ELR (cell line): ENCODE measurements at regions not wholly inside any gene's neighbourhood (a gene's known extent, or its start where the extent isn't known, plus 50 kb on each side); places are given as distances from the start of the nearest gene placed in this dataset.

Source experiments
- DNase-seq: peaks from one replicate; pipeline ENCODE4 v3.0.0-alpha.2; 2015; ENCODE audit warnings: low read depth

DNA sequence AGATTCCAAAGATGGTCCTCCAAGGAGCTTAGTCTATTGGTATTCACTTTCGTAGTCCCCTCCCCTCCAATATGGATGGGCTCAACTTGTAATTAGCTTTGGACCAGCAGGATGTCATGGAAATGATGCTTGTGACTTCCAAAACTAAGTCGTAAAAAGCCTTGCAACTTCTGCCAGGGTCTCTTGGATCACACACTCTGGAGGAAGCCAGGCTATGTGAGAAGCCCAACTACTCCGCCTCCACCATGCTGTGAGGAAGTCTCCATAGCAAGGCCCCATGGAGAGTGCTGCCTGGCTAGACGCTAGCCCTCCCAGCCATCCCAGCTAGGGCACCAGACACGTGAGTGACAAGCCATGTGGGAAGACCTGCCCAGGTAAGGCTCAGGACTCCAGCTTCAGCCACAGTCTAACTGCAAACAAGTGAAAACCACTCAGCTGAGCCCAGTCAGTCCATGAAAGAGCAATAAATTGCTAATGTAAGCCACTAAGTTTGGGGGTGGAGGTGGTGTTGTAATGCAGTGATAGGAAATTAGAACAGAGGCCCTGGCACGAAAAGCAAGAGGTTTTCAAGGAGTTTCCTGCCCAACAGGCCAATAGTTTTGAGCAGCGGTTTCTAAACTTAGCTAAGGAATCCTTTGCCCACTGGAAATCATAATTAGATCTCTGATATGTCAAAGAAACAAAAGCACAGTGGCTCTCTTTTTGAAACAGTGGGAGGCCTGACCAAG lies 77.5 kb upstream of the GLI2 start:
- no peak for DNase-seq

- DNase-seq: no peak
Observed at GRCh38 chr2:120658770-120659158, 76.9 kb upstream of the GLI2 start.

GRCh38 chr2:120659275-120659977 lies 76.2 kb upstream of the GLI2 start:
- DNase-seq: no peak

DNA sequence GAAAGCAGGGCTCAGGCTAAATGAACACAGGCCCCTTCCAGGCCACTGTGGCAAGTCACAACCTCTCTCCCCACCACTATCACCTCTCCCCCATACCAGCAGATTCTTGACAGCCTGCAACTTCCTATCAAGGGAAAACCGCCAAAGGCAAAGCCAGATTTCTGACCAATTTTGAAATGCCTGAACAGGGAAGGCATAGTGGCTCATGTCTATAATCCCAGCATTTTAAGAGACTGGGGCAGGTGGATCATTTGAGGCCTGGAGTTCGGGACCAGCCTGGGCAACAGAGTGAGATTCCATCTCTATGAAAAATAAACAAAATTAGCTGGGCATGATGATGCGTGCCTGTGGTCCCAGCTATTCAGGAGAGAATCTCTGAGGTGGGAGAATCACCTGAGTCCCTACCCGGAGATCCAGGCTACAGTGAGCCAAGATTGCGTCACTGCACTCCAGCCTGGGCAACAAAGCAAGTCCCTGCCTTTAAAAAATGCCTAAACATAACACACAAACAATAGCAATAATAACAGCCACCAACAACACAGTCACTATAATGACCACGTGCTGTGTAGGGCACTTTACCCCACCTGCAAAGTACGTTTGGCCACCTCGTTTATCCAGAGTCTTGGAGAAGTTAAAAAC lies 75.5 kb upstream of the GLI2 start:
- DNase-seq: no peak

DNA sequence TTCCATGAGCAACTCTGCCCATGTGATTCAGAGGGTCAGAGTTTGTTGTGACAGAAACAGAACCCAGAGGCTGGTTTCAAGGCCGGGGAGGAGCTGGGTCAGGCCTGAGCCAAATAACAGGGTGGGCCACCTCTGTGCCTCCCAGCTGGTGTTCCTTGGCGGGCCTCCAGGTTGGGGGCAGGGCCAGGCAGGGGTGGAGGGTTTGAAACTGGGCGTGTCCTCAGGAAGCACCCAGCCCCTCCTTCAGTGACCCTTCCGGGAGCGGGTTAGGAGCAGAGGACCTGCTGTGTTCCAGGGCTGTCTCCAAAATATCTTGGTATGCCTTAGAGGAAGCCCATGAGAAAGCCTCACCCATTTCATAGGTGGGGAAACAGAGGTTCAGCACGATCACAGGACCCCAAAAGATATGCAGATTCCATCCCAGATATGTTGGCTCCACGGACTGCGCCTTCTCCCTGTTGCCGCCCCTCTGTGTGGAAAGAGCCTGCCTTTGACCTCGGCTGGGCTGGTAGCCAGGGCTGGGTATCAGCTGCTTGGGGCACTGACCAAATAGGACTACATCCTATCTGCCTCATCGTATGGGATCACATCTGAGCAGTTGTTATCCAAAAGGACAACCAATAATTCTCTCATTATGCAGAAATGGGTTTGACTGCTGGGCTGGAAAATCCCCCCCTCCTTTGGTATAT lies 74.8 kb upstream of the GLI2 start:
- no peak for DNase-seq

DNA sequence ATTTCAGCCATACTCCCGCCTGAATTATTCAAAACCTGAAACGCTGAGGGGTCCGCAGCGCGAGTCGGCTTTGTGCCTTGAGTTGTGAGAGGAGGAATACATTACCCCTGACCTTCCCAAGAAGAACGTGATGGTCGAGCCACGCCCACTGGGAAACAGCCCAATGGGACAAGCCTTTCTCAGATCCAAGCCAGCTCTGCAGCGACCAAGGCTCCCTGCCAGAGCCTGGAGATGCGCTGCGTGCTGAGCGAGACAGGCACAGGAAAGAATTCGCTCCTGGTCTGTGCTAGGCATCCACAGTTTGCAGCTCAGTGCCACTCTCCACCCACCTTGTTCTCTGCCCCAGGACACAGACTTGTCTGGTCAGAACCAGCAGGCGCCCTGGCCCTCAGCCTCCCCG lies 74.1 kb upstream of the GLI2 start:
- no peak for DNase-seq

- DNase-seq: no peak
Observed at GRCh38 chr2:120662046-120662445, 73.6 kb upstream of the GLI2 start.

GRCh38 chr2:120662746-120663145 lies 72.9 kb upstream of the GLI2 start:
- no peak for DNase-seq

GRCh38 chr2:120666433-120666832 lies 69.2 kb upstream of the GLI2 start:
- DNase-seq: no peak

DNA sequence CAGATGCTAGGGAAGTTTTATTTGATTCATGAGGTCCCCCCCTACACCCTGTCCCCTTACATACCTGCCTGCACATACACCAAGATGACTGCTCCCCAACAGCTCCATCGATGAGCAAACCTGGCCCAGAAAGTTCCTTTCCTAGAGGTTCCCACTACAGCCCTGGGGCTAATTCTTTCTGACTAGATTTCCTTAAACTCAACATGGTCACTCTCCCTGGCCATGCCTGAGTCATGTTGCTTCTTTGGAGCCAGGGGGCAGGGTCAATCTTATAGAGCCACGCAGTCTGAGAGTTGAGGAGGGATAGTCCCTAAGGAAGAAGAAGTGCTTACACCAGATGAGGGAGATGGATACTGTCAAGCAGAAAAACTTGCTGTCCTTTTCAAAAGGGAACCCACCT lies 67.7 kb upstream of the GLI2 start:
- DNase-seq: peak; percentile 93

GRCh38 chr2:120669121-120669952 lies 66.3 kb upstream of the GLI2 start:
- peak; percentile 22 for DNase-seq

GRCh38 chr2:120669971-120670370 lies 65.7 kb upstream of the GLI2 start:
- no peak for DNase-seq

GRCh38 chr2:120670371-120670770 lies 65.3 kb upstream of the GLI2 start:
- no peak for DNase-seq

DNA sequence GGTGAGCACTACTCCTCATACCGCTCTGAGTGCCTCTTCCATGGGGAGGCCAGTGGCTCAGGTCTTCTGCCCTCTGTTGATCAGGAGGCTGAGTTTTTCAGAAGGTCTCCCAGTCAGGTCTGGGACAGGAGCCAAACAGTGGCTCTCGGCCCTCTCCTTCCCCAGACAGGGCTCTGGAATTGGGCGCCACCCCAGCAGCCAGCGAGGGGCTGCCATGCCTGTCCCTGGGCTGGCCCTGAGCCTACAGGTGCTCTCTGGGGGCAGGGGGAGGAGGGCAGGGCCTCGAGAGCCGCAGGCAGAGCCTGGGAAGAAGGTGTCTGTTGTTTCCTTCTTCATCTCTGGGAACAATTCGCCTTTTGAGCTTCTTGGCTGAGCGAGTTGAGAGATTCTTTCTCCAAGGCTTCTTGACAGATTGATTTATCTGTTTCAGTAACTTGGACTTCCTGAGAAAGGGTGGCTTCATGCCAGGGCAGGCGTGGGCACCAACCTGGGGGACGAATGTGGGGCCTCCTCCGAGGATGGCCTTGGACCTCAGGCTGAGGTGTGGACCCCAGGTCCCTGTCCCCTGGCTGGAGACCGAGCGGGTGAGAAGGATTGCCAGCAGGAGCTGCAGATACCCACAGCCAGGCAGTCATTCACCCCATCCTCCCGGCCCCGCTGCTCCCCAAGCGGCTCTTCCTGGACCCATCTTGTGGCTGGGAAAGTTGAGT lies 64.7 kb upstream of the GLI2 start:
- no peak for DNase-seq

DNA sequence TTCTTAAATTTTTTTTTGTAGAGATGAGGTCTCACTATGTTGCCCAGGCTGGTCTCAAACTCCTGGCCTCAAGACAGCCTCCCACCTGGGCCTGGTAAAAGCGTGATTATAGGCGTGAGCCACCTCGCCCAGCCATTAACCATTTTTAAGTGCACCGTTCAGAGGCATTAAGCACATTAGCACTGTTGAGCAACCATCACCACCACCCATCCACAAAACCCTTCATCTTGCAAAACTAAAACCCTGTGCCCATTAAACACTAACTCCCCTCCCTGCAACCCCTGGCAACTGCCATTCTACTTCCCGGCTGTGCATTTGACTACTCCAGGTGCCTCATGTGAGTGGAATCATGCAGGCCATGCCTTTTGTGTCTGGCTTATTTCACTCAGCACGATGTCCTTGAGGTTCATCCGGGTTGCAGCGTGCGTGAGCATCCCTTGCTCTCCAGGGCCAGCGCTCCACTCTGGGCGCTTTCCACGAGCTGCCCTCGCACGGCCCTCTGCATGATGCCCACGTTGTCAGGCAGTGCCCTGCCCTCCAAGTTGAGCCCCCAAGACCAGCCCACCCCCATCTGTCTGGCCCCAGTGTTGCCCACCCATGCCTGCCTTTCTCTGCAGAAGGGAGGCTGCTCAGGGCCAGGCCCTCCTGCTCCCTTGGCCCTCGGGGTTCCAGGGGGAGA lies 63.0 kb upstream of the GLI2 start:
- DNase-seq: no peak

GRCh38 chr2:120673205-120673550 lies 62.5 kb upstream of the GLI2 start:
- DNase-seq: no peak

GRCh38 chr2:120673571-120674061 lies 62.1 kb upstream of the GLI2 start:
- no peak for DNase-seq

DNA sequence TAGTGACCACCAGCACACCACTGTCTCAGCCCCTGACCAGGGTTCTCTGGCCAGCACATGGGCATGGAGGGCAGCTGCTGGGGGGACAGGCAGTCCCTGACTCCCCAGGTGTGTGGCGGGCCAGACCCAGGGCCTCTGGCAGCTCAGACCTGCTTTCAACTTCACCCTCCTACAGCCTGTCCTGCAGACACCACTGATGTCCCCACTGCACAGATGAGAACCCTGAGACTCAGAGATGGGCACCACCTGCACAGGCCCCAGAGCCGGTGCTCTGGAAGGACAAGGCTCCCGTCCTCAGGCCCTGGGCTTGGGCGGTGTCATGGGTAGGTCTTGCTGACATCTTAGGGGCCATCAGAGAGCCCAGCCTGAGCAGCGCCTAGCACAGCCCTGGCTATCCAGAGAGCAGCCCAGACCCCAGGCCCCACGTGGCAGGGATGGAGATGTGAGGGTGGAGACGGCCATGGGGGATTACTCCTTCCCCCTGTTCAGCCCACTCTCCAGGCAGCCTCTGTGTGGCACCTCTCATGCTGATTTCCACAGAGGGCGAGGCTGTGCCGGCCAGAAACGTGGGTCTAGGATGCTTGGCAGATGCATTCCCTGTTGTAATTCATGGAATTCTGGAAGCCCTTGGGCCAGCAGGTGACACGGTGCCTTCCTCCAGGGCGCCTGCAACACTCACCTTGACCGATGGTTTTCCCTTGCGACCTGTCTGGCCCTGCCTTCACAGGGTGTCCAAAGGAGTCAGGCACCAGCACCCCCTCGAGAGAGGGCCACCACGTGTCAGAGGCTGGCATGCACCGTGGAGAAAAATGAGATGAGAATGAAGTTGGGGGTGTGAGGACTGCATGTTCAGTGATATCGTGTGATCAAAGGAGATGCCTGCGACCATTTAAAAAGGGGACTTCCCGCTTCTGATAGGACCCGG lies 61.2 kb upstream of the GLI2 start:
- DNase-seq: no peak

DNA sequence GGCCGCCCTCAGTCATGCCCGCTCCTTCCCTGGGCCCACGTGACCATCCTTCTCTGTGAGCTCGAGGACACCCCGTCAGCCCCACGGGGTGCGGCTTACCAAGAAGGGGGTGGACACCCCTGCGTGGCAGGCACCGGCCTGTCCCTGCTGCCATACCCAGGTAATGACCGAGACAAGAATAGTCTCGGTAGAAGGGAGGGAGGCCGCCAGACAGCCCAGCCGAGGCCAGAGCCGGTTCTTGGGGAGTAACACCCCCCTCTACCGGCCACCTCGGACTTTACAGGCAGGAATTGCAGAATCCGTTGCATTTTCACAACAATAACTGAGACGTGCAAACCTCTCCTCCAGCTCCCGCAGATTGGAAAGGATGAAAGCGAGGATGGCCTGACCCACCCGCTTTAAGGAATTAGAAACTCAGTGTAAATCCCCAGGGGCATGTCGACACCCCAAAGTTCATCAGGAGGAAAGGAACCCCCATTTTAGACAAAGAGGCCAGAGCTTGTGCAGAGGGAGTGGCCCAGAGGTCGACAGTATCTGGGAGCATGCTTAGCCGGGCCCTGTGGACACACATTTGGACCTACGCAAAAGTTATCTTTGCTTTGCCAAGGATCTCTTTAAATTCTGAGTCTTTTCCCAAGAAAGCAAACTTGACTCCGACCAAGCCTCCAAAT lies 60.1 kb upstream of the GLI2 start:
- DNase-seq: peak; percentile 74
